ENCODE measurements at regions not wholly inside any gene's neighbourhood (a gene's known extent, or its start where the extent isn't known, plus 50 kb on each side); places are given as distances from the start of the nearest gene placed in this dataset.

GRCh38 chrX:107549504-107549903 lies 78.8 kb upstream of the PRPS1 start:
- Mint-ChIP-seq H3K9me3 (no peaks in the 10 kb centered on the region), H3K4me1 (peaks cover 5% of the 10 kb centered on the region), H3K4me3 (no peak overlapping the region), H3K27ac (no peak overlapping the region), H3K36me3 (peaks cover 11% of the 10 kb centered on the region), H3K27me3 (ENCODE audit: insufficient read depth, low read depth) (no peaks in the 10 kb centered on the region)
- Histone ChIP-seq H2AFZ (replicated peaks) (no peak overlapping the region), H3K36me3 (no peaks in the 10 kb centered on the region), H3K4me1 (no peaks in the 10 kb centered on the region), H3K9ac (no peak overlapping the region), H3K4me3 (no peak overlapping the region), H3K4me2 (no peak overlapping the region), H4K20me1 (ENCODE audit: low read depth) (no peaks in the 10 kb centered on the region), H3K79me2 (ENCODE audit: low read depth) (no peaks in the 10 kb centered on the region), H3K9me3 (ENCODE audit: low read depth) (no peaks in the 10 kb centered on the region), H3K27me3 (no peaks in the 10 kb centered on the region), H3K27ac (no peak overlapping the region), H3F3A (ENCODE audit: low read depth) (no peaks in the 10 kb centered on the region)
- DNase-seq (ENCODE audit: low spot score): no peak
- TF ChIP-seq CTCF (IDR thresholded peaks at IDR 0.05) (no peak), EZH2phosphoT487 (IDR thresholded peaks at IDR 0.05) (no peak), EZH2 (IDR thresholded peaks at IDR 0.05) (no peak)

- no peak for DNase-seq (ENCODE audit: low spot score)
- Mint-ChIP-seq H3K36me3 (peaks cover 14% of the 10 kb centered on the region), H3K27me3 (ENCODE audit: insufficient read depth, low read depth) (no peaks in the 10 kb centered on the region), H3K27ac (no peak overlapping the region), H3K4me1 (peaks cover 5% of the 10 kb centered on the region), H3K9me3 (no peaks in the 10 kb centered on the region), H3K4me3 (no peak overlapping the region)
- no peaks in the 10 kb centered on the region for H3K36me3 ChIP-seq
- no peak overlapping the region for H2AFZ ChIP-seq (replicated peaks)
- no peaks in the 10 kb centered on the region for H3F3A ChIP-seq (ENCODE audit: low read depth)
- no peaks in the 10 kb centered on the region for H4K20me1 ChIP-seq (ENCODE audit: low read depth)
- TF ChIP-seq EZH2phosphoT487 (IDR thresholded peaks at IDR 0.05) (no peak), EZH2 (IDR thresholded peaks at IDR 0.05) (no peak), CTCF (IDR thresholded peaks at IDR 0.05) (no peak)
- no peak overlapping the region for H3K27ac ChIP-seq
- H3K4me3 ChIP-seq: no peak overlapping the region
- H3K9ac ChIP-seq: no peak overlapping the region
- no peaks in the 10 kb centered on the region for H3K27me3 ChIP-seq
- no peaks in the 10 kb centered on the region for H3K4me1 ChIP-seq
- no peaks in the 10 kb centered on the region for H3K79me2 ChIP-seq (ENCODE audit: low read depth)
- H3K4me2 ChIP-seq: no peak overlapping the region
- no peaks in the 10 kb centered on the region for H3K9me3 ChIP-seq (ENCODE audit: low read depth)
Observed at GRCh38 chrX:107551546-107551945, 76.8 kb upstream of the PRPS1 start.

GRCh38 chrX:107552930-107553329 lies 75.4 kb upstream of the PRPS1 start:
- H3K27ac ChIP-seq: no peak overlapping the region
- TF ChIP-seq CTCF (IDR thresholded peaks at IDR 0.05) (no peak), EZH2 (IDR thresholded peaks at IDR 0.05) (no peak), EZH2phosphoT487 (IDR thresholded peaks at IDR 0.05) (no peak)
- peak overlapping the region; percentile 35 for H3K27ac Mint-ChIP-seq

More at GRCh38 chrX:107552930-107553329, 75.4 kb upstream of the PRPS1 start:
- no peaks in the 10 kb centered on the region for H3K9me3 ChIP-seq (ENCODE audit: low read depth)
- no peaks in the 10 kb centered on the region for H3K79me2 ChIP-seq (ENCODE audit: low read depth)
- no peak overlapping the region for H2AFZ ChIP-seq (replicated peaks)
- peaks cover 5% of the 10 kb centered on the region for H3K4me1 Mint-ChIP-seq
- no peak overlapping the region for H3K4me3 Mint-ChIP-seq
- no peaks in the 10 kb centered on the region for H3K27me3 Mint-ChIP-seq (ENCODE audit: insufficient read depth, low read depth)
- H3K36me3 ChIP-seq: no peaks in the 10 kb centered on the region
- H3K4me2 ChIP-seq: no peak overlapping the region
- DNase-seq (ENCODE audit: low spot score): no peak
- H3K27me3 ChIP-seq: no peaks in the 10 kb centered on the region
- H3K36me3 Mint-ChIP-seq: peaks cover 12% of the 10 kb centered on the region
- H4K20me1 ChIP-seq (ENCODE audit: low read depth): no peaks in the 10 kb centered on the region
- H3K4me1 ChIP-seq: no peaks in the 10 kb centered on the region
- no peaks in the 10 kb centered on the region for H3F3A ChIP-seq (ENCODE audit: low read depth)
- H3K4me3 ChIP-seq: no peak overlapping the region
- no peak overlapping the region for H3K9ac ChIP-seq
- no peaks in the 10 kb centered on the region for H3K9me3 Mint-ChIP-seq
